Esophagus muscularis mucosa (tissue), 3 donors: ENCODE measurements at regions not wholly inside any gene's neighbourhood (a gene's known extent, or its start where the extent isn't known, plus 50 kb on each side); places are given as distances from the start of the nearest gene placed in this dataset.

Source experiments
- POLR2A ChIP-seq: fragments of 450-650 bp; IDR thresholded peaks from one replicate; pipeline ENCODE4 v1.6.1; 2017; ENCODE audit warnings: antibody characterized with exemption, moderate library complexity, mild to moderate bottlenecking, low read depth
- POLR2AphosphoS5 ChIP-seq, 2 donors: sonication (generic); formaldehyde crosslinking; IDR thresholded peaks; one replicate each; pipeline ENCODE4 v1.6.1; 2017; ENCODE audit warnings: antibody characterized with exemption in 2 of 2
- TF ChIP-seq, protein P1 (sequence below), 3 experiments: fragments of 200-600 bp in 2 of 3; fragments of 450-650 bp in 1 of 3; sonication (generic) in 2 of 3; IDR thresholded peaks; one replicate each; pipeline ENCODE4 v1.5.1; 2017 to 2019; ENCODE audit warnings: antibody characterized with exemption in 3 of 3, mild to moderate bottlenecking in 2 of 3, moderate library complexity in 1 of 3

DNA sequence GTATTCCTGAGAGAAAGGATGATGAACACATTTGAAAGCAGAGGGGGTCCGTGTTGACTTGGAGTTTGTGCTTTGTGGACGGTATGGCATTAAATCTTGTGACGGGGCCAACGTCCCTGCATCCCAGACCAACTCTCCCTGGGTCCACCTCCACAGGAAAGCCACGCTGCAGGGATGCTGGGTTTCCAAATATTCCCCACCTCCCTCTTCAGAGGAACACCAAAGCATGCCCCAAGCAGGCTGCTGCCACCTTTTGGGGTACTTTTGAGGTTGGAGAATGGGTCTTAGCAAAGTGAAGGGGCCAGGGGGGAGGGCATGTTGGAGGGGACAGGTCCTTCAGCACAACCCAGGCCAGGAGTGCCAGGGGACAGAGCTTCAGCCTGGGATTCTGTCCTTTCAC lies 504.4 kb downstream of the TCERG1L start:
- TF ChIP-seq POLR2A (no peak), POLR2AphosphoS5 (IDR thresholded peaks at IDR 0.05) (no peak)
- TF ChIP-seq, protein P1, sequence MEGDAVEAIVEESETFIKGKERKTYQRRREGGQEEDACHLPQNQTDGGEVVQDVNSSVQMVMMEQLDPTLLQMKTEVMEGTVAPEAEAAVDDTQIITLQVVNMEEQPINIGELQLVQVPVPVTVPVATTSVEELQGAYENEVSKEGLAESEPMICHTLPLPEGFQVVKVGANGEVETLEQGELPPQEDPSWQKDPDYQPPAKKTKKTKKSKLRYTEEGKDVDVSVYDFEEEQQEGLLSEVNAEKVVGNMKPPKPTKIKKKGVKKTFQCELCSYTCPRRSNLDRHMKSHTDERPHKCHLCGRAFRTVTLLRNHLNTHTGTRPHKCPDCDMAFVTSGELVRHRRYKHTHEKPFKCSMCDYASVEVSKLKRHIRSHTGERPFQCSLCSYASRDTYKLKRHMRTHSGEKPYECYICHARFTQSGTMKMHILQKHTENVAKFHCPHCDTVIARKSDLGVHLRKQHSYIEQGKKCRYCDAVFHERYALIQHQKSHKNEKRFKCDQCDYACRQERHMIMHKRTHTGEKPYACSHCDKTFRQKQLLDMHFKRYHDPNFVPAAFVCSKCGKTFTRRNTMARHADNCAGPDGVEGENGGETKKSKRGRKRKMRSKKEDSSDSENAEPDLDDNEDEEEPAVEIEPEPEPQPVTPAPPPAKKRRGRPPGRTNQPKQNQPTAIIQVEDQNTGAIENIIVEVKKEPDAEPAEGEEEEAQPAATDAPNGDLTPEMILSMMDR (IDR thresholded peaks at IDR 0.05): no peak
